GM23248 (cell line): ENCODE measurements at regions not wholly inside any gene's neighbourhood (a gene's known extent, or its start where the extent isn't known, plus 50 kb on each side); places are given as distances from the start of the nearest gene placed in this dataset.

Experiments
- DNase-seq: peaks from one replicate; pipeline ENCODE4 v3.0.0-alpha.2; 2015
- H2AFZ ChIP-seq: fragments of 200-600 bp; sonication (generic); 2 replicates; pipeline ENCODE4 v1.6.1; 2016; ENCODE audit warnings: antibody characterized with exemption
- H3F3A ChIP-seq: fragments of 200-600 bp; sonication (generic); 2 replicates; pipeline ENCODE4 v1.6.1; 2016; ENCODE audit warnings: mild to moderate bottlenecking, antibody characterized with exemption, mixed run types; ENCODE audit not compliant: insufficient read depth
- H3K27ac ChIP-seq: fragments of 200-600 bp; sonication (generic); 2 replicates; pipeline ENCODE4 v1.5.1; 2016; ENCODE audit warnings: mild to moderate bottlenecking
- H3K27me3 ChIP-seq: fragments of 200-600 bp; sonication (generic); replicated peaks from 2 replicates; pipeline ENCODE4 v1.6.1; 2016; ENCODE audit warnings: mild to moderate bottlenecking; ENCODE audit not compliant: insufficient read depth
- H3K36me3 ChIP-seq: fragments of 200-600 bp; sonication (generic); 2 replicates; pipeline ENCODE4 v1.6.1; 2016; ENCODE audit warnings: low read depth, mild to moderate bottlenecking
- H3K4me1 ChIP-seq: fragments of 200-600 bp; sonication (generic); 2 replicates; pipeline ENCODE4 v1.6.1; 2016; ENCODE audit warnings: mild to moderate bottlenecking; ENCODE audit not compliant: insufficient read depth
- H3K4me2 ChIP-seq: fragments of 200-600 bp; sonication (generic); one replicate; pipeline ENCODE4 v1.6.1; 2016; ENCODE audit warnings: mild to moderate bottlenecking; ENCODE audit not compliant: unreplicated experiment
- H3K4me3 ChIP-seq: fragments of 200-600 bp; sonication (generic); 2 replicates; pipeline ENCODE4 v1.5.1; 2016; ENCODE audit warnings: mild to moderate bottlenecking
- H3K79me2 ChIP-seq: fragments of 200-600 bp; sonication (generic); 2 replicates; pipeline ENCODE4 v1.6.1; 2016; ENCODE audit warnings: mild to moderate bottlenecking; ENCODE audit not compliant: insufficient read depth
- H3K9ac ChIP-seq: fragments of 200-600 bp; sonication (generic); 2 replicates; pipeline ENCODE4 v1.6.1; 2016; ENCODE audit warnings: mild to moderate bottlenecking
- H3K9me2 ChIP-seq: fragments of 200-600 bp; sonication (generic); 2 replicates; pipeline ENCODE4 v1.6.1; 2016; ENCODE audit warnings: mixed run types, mild to moderate bottlenecking, moderate library complexity; ENCODE audit not compliant: insufficient read depth
- H3K9me3 ChIP-seq: fragments of 200-600 bp; sonication (generic); one replicate; pipeline ENCODE4 v1.6.1; 2017; ENCODE audit warnings: low read depth
- H4K20me1 ChIP-seq: fragments of 200-600 bp; sonication (generic); 2 replicates; pipeline ENCODE4 v1.6.0; 2016; ENCODE audit not compliant: insufficient read depth
- EZH2 ChIP-seq: fragments of 200-600 bp; sonication (generic); IDR thresholded peaks from 2 replicates; pipeline ENCODE4 v1.6.1; 2018; ENCODE audit warnings: antibody characterized with exemption, mild to moderate bottlenecking; ENCODE audit not compliant: insufficient read depth, poor library complexity, severe bottlenecking
- EZH2phosphoT487 ChIP-seq: fragments of 200-600 bp; sonication (generic); IDR thresholded peaks from 2 replicates; pipeline ENCODE4 v1.6.1; 2018; ENCODE audit warnings: antibody characterized with exemption, moderate library complexity, mild to moderate bottlenecking, low read depth; ENCODE audit not compliant: insufficient read depth
- WGBS, 2 experiments: methylation state at CpG; one replicate each; pipeline ENCODE4 v1.1.6; 2015 to 2017; ENCODE audit warnings: low lambda C conversion rate in 2 of 2, low coverage in 1 of 2; ENCODE audit errors: missing lambda C conversion rate in 2 of 2; 5-methylcytosine and 5-hydroxymethylcytosine counted together
- in situ Hi-C: fragments of 300-500 bp; cut with MboI; formaldehyde crosslinking; loops from 2 replicates; pipeline ENCODE4 v1.15.0; 2020

DNA sequence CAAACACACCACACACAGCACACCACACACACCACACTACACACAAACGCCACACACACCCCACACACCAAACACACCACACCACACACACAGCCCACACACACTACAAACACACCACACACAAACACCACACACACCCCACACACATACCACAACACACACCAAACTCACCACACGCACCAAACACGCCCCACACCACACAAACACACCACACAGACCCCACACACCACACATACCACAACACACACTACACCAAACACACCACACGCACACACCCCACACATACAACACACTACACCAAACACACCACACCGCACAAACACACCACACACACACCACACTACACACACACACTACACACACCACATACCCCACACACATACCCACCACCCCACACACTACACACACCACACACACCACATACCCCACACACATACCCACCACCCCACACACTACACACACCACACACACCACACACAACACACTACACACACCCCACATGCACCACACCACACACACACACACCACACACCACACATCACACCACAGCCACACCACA is 151.2 kb downstream of the ERCC6L2 start:
- no peak overlapping the region for H2AFZ ChIP-seq
- in situ Hi-C loops = no loop called here
- H3K27ac ChIP-seq = no peak overlapping the region
- H3K9ac ChIP-seq = no peak overlapping the region
- H3K4me2 ChIP-seq = no peak overlapping the region
- no peaks in the 10 kb centered on the region for H3K36me3 ChIP-seq
- WGBS, 2 experiments = 77 to 95% methylated on average over 2 to 5 of the region's 5 CpGs
- H3K9me2 ChIP-seq = no peaks in the 10 kb centered on the region
- no peak overlapping the region for H3K4me3 ChIP-seq
- H3K4me1 ChIP-seq = no peaks in the 10 kb centered on the region
- no peaks in the 10 kb centered on the region for H3K79me2 ChIP-seq
- no peak for DNase-seq
- no peaks in the 10 kb centered on the region; the same call in 1 of the 2 replicates for H4K20me1 ChIP-seq
- H3F3A ChIP-seq = no peaks in the 10 kb centered on the region
- H3K9me3 ChIP-seq = no peaks in the 10 kb centered on the region
- no peak for TF ChIP-seq EZH2
- no peak for TF ChIP-seq EZH2phosphoT487
- peaks cover 51% of the 10 kb centered on the region for H3K27me3 ChIP-seq

DNA sequence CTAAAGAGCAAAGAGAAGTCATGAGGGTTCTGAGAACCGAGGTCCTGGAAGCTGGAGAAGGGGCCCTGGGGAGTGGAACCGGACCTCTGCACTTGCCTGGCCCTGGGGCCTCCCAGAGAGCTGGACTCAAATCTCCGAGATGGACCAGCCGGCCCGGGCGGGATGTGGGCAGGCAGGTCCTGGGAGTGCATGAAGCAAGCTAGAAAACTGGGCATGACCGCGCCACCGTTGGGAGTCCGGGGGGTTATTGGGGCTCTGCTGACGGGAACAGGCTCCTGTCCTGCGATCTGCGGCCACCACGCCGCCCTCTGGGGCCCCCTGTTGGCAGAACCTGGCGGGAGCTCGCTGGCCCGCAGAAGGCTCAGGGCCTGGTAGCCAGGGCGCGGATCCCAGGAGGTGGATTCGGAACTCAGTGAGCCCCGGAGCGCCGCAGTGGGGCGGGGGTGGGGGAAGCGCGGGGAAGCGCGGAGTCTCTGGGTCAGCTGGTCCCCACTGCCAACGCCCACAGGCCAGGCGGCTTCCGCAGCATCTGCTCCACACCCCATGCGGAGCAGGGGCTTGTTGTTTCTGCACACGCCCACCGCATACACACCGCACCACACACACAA is 150.6 kb downstream of the ERCC6L2 start:
- H3K4me3 ChIP-seq = no peak overlapping the region
- no peak overlapping the region for H3K9ac ChIP-seq
- no peak for DNase-seq
- H3K27me3 ChIP-seq = peaks cover 55% of the 10 kb centered on the region
- H3K9me2 ChIP-seq = no peaks in the 10 kb centered on the region
- no peaks in the 10 kb centered on the region for H3K36me3 ChIP-seq
- H3K79me2 ChIP-seq = no peaks in the 10 kb centered on the region
- H2AFZ ChIP-seq = no peak overlapping the region
- no peaks in the 10 kb centered on the region; the same call in 1 of the 2 replicates for H4K20me1 ChIP-seq
- WGBS, 2 experiments = 89 to 93% methylated on average over 19 to 36 of the region's 36 CpGs
- no peaks in the 10 kb centered on the region for H3F3A ChIP-seq
- H3K4me1 ChIP-seq = no peaks in the 10 kb centered on the region
- TF ChIP-seq EZH2phosphoT487 (no peak), EZH2 (no peak)
- no peaks in the 10 kb centered on the region for H3K9me3 ChIP-seq
- H3K27ac ChIP-seq = no peak overlapping the region
- H3K4me2 ChIP-seq = no peak overlapping the region
- in situ Hi-C loops = no loop called here

DNA sequence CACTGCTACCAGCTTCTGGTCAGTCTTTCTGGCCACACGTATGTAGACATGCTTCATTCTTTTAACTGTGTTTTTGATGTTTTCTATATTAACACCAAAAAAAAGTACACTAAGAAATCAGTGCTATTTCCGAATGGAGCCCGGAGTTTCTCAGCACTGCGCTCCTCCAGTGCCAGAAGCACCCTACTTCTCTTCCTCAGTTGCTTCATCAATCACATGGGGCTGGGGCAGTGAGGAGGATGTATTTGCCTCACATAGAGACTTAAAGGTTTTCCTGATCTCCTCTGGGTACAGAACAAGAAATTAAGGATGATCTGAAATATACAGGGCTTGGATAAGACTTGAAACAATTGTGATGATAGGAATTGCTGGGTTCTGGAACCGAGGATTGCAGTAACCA is 148.0 kb downstream of the ERCC6L2 start:
- H2AFZ ChIP-seq = no peak overlapping the region
- H3K79me2 ChIP-seq = no peaks in the 10 kb centered on the region
- no peaks in the 10 kb centered on the region; the same call in 1 of the 2 replicates for H3F3A ChIP-seq
- TF ChIP-seq EZH2 = no peak
- TF ChIP-seq EZH2phosphoT487 = no peak
- no peak overlapping the region for H3K4me3 ChIP-seq
- DNase-seq = no peak
- H3K4me2 ChIP-seq = no peak overlapping the region
- no peaks in the 10 kb centered on the region for H3K9me3 ChIP-seq
- peaks cover 63% of the 10 kb centered on the region for H3K27me3 ChIP-seq
- H4K20me1 ChIP-seq = no peaks in the 10 kb centered on the region; the same call in 1 of the 2 replicates
- in situ Hi-C loops = no loop called here
- H3K36me3 ChIP-seq = no peaks in the 10 kb centered on the region
- no peak overlapping the region for H3K27ac ChIP-seq
- no peak overlapping the region for H3K9ac ChIP-seq
- whole genome bisulfite sequencing, 2 experiments = 79 to 86% methylated on average over 5 of the region's 5 CpGs
- no peaks in the 10 kb centered on the region for H3K9me2 ChIP-seq
- H3K4me1 ChIP-seq = no peaks in the 10 kb centered on the region

DNA sequence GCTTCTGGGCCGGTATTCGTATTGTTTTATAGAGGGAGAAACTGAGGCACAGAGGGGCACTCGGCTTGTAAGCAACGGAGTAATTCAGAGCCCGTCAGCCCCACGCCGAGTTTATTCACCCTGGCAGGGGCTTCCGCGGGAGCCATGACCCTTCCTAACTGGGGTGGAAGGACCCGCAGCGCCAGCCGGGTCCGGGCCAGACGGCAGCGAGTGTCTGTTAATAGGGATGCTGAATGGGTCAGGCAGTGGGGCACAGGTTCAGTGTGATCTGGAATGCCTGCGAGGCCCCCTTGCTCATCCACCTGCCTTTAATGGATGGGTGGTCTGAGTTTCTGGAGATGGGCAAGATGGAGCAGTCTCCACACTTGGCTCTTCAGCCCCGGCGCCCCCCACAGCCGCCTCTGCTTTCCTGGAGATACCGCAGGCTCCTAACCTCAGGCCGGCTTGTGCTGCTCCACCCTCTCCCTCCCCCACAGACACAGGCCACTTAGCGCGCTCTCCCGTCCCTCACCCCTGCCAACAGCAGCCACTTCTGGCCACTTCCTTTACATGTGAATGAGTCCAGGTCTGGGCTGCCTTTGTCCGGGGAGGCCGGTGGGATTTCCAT is 147.1 kb downstream of the ERCC6L2 start:
- H3K36me3 ChIP-seq = no peaks in the 10 kb centered on the region
- no peak overlapping the region for H3K4me2 ChIP-seq
- no peak overlapping the region for H3K4me3 ChIP-seq
- H3F3A ChIP-seq = no peaks in the 10 kb centered on the region; the same call in 1 of the 2 replicates
- TF ChIP-seq EZH2phosphoT487 (no peak), EZH2 (no peak)
- no peaks in the 10 kb centered on the region for H3K79me2 ChIP-seq
- in situ Hi-C loops = no loop called here
- no peaks in the 10 kb centered on the region; the same call in 1 of the 2 replicates for H4K20me1 ChIP-seq
- no peaks in the 10 kb centered on the region for H3K9me2 ChIP-seq
- H3K4me1 ChIP-seq = no peaks in the 10 kb centered on the region
- H2AFZ ChIP-seq = no peak overlapping the region
- H3K9me3 ChIP-seq = no peaks in the 10 kb centered on the region
- no peak overlapping the region for H3K27ac ChIP-seq
- no peak overlapping the region for H3K9ac ChIP-seq
- H3K27me3 ChIP-seq = peaks cover 54% of the 10 kb centered on the region
- WGBS, 2 experiments = 77 to 79% methylated on average over 26 of the region's 26 CpGs
- no peak for DNase-seq
